Skeletal muscle satellite cell (primary cell): ENCODE measurements at regions not wholly inside any gene's neighbourhood (a gene's known extent, or its start where the extent isn't known, plus 50 kb on each side); places are given as distances from the start of the nearest gene placed in this dataset.

Experiments
- H3K27me3 ChIP-seq: 2 replicates; pipeline ENCODE4 v1.7.0; 2013; ENCODE audit warnings: low read length; ENCODE audit not compliant: control insufficient read depth, insufficient read depth
- H3K36me3 ChIP-seq: 2 replicates; pipeline ENCODE4 v1.7.0; 2013; ENCODE audit warnings: mild to moderate bottlenecking, control low read depth, low read length; ENCODE audit not compliant: insufficient read depth
- H3K4me1 ChIP-seq: 2 replicates; pipeline ENCODE4 v1.7.0; 2013; ENCODE audit warnings: low read length; ENCODE audit not compliant: control insufficient read depth, insufficient read depth
- H3K4me2 ChIP-seq: 2 replicates; pipeline ENCODE4 v1.7.0; 2013; ENCODE audit warnings: mild to moderate bottlenecking, low read length
- H3K4me3 ChIP-seq: 2 replicates; pipeline ENCODE4 v1.7.0; 2013; ENCODE audit warnings: low read length
- H3K9ac ChIP-seq: 2 replicates; pipeline ENCODE4 v1.7.0; 2013; ENCODE audit warnings: mild to moderate bottlenecking, low read depth, low read length, moderate library complexity
- H3K9me3 ChIP-seq: replicated peaks from 2 replicates; pipeline ENCODE4 v1.7.0; 2013; ENCODE audit warnings: mild to moderate bottlenecking, control low read depth, low read length

DNA sequence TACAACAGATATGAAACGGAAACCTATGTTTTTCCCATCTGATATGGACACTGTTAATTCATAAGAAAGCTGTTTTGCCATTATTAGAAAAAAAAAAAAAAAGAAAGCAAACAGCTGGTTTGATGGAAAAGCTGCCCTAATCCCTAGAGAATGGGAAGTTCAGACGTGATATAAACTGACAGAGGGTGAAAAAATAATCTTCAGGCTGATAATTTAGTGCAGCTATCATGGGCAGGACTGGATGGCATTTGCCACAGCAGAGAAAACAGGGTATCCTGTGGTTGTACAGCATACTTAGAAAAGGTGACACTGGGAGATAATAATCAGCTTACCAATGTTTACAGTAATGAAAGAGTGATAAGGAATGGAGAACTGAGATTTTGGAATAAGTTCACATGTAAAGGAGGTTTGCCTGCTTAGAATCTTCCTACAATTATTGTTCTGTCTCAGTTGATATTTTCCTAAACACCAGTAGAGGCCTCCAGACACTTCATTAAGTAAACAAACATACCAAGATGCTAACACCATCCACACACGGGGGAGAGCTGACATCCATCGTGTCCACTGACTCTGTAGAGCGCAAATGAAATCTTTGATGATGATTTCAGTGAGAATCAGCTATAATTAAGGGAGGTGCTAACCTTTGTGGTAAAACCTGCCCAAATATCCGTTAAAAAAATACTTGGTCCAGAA lies 211.6 kb upstream of the MMADHC start:
- Histone ChIP-seq H3K4me3 (no peak overlapping the region), H3K9me3 (no peaks in the 10 kb centered on the region), H3K4me1 (no peaks in the 10 kb centered on the region), H3K9ac (no peak overlapping the region), H3K27me3 (no peaks in the 10 kb centered on the region), H3K4me2 (no peak overlapping the region), H3K36me3 (no peaks in the 10 kb centered on the region)

DNA sequence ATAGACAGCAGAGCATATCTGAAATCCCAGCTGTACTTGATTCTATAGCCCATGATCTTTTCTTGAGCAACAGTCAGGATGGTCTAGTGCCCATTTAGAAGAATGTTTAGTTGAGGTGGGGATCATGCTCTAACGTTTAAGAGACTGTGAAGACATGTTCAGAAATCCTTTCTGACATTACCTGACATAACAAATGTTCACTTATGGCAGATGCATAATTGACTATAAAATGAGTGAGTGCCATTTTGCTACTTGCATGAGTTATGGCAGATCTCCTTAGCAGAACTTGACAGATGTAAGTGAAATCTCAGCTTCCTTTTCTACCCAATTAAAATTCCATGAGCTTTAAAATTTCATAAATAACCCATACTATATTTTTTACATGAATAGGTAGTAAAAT lies 209.5 kb upstream of the MMADHC start:
- H3K36me3 ChIP-seq: no peaks in the 10 kb centered on the region
- no peaks in the 10 kb centered on the region for H3K27me3 ChIP-seq
- H3K4me3 ChIP-seq: no peak overlapping the region
- H3K9ac ChIP-seq: no peak overlapping the region
- no peaks in the 10 kb centered on the region for H3K9me3 ChIP-seq
- no peak overlapping the region for H3K4me2 ChIP-seq
- no peaks in the 10 kb centered on the region for H3K4me1 ChIP-seq

DNA sequence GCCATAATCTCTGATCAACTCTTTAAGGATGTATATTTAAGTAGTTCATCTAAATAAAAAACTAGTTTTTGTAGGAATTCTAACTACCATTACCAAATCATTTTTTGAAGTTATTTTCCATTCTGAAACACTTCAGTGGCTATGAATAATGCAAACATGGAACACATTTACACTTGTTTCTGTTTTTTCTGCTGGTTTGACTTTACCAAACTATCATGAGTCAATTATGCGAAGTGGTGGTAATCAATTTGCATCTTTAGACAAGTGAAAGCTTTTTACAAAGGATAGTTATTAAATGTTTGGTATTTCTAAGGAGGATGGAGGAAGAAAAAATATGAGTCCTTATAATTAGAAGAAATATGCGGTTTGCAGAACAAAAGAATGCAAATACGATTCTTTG lies 202.0 kb upstream of the MMADHC start:
- Histone ChIP-seq H3K4me2 (no peak overlapping the region), H3K9ac (no peak overlapping the region), H3K4me1 (peaks cover 5% of the 10 kb centered on the region), H3K4me3 (no peak overlapping the region), H3K27me3 (no peaks in the 10 kb centered on the region), H3K9me3 (no peaks in the 10 kb centered on the region), H3K36me3 (no peaks in the 10 kb centered on the region)

DNA sequence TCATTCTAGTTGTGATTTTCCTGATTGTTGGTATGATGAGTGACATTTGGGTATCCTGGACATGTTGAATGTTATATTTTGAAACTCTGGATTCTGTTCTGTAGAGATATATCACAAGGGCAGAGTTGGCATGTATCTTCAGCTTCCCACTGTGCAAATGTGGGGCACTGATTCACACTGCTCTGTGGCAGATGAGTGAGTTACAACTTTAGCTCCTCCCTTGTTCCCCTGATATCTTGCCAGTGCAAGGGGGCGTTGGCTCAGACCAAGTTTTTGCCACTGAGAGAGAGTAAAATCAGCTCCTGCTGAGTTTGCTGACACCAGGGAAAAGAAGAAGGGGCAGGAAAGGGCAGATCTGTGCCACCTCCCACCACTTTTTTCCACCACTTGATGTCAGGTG lies 199.6 kb upstream of the MMADHC start:
- H3K4me2 ChIP-seq: no peak overlapping the region
- H3K4me3 ChIP-seq: no peak overlapping the region
- no peaks in the 10 kb centered on the region for H3K9me3 ChIP-seq
- peaks cover 5% of the 10 kb centered on the region for H3K4me1 ChIP-seq
- no peak overlapping the region for H3K9ac ChIP-seq
- no peaks in the 10 kb centered on the region for H3K36me3 ChIP-seq
- no peaks in the 10 kb centered on the region for H3K27me3 ChIP-seq

DNA sequence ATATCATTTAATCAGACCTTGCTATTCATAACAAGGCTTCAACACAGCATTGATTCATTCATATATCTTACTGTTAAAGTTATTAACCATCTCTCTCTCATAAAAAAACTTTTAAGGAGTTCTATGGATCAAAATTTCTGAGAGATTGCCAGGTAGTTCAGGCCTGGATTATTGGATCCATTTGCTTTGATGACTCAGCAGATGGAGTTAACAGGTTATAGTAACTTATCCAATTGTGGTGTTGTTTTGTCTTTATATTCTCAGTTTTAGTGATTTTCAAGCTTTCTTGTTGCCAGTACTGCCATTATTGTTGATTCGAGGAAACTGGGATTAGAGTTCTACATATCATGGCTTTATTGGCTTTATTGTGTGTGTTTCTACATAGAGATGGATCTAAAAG lies 195.7 kb upstream of the MMADHC start:
- Histone ChIP-seq H3K9me3 (no peaks in the 10 kb centered on the region), H3K4me2 (no peak overlapping the region)

DNA sequence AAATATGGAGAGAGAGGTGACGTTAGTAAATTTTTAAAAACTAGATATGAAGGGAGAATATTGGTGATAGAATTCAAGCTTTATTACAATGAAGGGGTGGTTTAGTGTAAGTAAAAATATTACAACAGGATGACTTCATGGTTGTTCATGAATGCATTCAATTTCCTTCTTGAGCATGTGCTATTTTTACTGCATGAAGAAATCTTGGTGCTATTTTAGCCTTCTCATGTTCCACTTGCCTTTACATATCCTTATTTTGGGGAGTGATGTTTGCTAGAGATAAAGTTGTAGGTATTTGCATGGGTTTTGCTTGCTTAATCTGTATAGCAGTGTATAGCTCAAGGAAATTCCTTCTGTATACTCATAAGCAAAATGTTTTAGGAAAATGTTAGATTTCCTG lies 195.0 kb upstream of the MMADHC start:
- no peak overlapping the region for H3K9ac ChIP-seq
- H3K9me3 ChIP-seq: no peaks in the 10 kb centered on the region
- peaks cover 5% of the 10 kb centered on the region for H3K4me1 ChIP-seq
- no peaks in the 10 kb centered on the region for H3K36me3 ChIP-seq
- H3K4me3 ChIP-seq: no peak overlapping the region
- H3K27me3 ChIP-seq: no peaks in the 10 kb centered on the region
- H3K4me2 ChIP-seq: no peak overlapping the region

More for the DNA sequence above, 195.7 kb upstream of the MMADHC start:
- Histone ChIP-seq H3K4me1 (peaks cover 5% of the 10 kb centered on the region), H3K4me3 (no peak overlapping the region), H3K36me3 (no peaks in the 10 kb centered on the region), H3K9ac (no peak overlapping the region), H3K27me3 (no peaks in the 10 kb centered on the region)

DNA sequence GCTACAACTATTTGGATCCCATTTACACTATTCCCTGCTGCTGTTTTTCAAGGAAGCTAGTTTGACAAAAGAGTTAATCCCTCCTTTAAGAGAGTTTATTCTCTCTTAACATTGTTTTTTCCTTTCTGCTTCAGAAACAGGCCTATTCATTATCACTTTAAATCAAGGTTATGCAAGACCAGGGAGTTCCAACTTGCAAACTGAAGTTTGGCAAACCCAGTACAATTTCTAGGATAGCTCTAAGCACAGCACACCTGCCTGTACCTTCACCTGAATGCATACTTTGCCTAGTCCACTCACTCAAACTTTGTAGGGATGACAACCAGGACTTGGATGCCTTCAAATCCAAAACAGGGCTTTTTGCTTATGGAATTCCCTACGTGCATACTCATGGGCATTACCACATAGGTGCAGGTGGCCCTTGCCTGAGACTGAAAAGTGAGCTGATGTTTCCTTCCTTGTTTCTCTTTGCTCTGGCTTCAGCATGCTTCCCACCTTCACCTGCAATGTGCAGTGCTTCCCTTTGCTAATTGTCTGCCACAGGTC lies 193.8 kb upstream of the MMADHC start:
- no peaks in the 10 kb centered on the region for H3K36me3 ChIP-seq
- H3K27me3 ChIP-seq: no peaks in the 10 kb centered on the region
- no peak overlapping the region for H3K4me2 ChIP-seq
- H3K4me1 ChIP-seq: no peaks in the 10 kb centered on the region
- H3K4me3 ChIP-seq: no peak overlapping the region
- H3K9me3 ChIP-seq: no peaks in the 10 kb centered on the region
- no peak overlapping the region for H3K9ac ChIP-seq

DNA sequence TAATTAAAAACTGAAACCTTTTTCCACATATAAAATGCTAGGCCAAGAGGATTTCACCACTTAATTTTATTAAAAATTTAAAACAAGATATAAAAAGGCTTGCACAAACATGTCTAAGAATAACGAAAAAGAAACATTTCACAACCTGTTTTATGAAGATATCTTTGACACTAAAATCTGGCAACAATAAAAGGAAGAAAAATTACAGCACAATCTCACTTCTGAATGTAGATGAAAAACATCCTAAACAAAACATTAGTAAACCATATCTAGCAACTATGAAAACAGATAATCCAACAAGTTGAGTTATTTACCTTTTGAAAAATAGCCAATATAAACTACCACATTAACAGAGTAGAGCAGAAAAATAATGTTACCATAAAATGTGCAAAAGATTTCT lies 185.4 kb upstream of the MMADHC start:
- no peak overlapping the region for H3K4me3 ChIP-seq
- H3K4me1 ChIP-seq: peaks cover 32% of the 10 kb centered on the region
- H3K9me3 ChIP-seq: no peaks in the 10 kb centered on the region
- H3K27me3 ChIP-seq: no peaks in the 10 kb centered on the region
- no peaks in the 10 kb centered on the region for H3K36me3 ChIP-seq
- no peak overlapping the region for H3K9ac ChIP-seq
- H3K4me2 ChIP-seq: no peak overlapping the region

DNA sequence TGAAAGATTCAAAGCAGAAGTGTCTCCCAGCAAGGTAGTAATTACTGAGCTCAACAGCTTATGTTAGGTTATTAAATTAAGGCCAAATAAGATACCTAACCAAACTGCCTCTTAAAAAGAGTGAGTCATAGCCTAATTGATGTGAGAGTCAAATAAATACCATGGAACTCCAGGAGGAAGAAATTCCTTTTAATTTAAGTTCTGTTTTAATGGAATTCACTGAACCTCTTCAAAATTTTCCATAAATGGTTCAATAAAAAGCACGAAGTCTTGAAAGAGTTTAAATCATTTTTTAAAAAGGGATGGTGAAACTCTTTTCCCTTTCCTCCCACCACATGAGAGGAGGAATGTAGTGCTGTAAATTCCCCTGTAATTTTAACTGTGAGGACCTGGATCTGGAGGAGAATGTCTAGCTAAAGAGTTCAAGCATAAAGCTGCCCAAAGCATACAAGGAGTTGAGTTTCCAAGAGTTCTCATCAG lies 180.8 kb upstream of the MMADHC start:
- Histone ChIP-seq H3K4me1 (peaks cover 44% of the 10 kb centered on the region), H3K4me2 (peak overlapping the region; percentile 63), H3K36me3 (no peaks in the 10 kb centered on the region), H3K27me3 (no peaks in the 10 kb centered on the region), H3K9ac (peak overlapping the region; percentile 68), H3K9me3 (no peaks in the 10 kb centered on the region), H3K4me3 (no peak overlapping the region)

DNA sequence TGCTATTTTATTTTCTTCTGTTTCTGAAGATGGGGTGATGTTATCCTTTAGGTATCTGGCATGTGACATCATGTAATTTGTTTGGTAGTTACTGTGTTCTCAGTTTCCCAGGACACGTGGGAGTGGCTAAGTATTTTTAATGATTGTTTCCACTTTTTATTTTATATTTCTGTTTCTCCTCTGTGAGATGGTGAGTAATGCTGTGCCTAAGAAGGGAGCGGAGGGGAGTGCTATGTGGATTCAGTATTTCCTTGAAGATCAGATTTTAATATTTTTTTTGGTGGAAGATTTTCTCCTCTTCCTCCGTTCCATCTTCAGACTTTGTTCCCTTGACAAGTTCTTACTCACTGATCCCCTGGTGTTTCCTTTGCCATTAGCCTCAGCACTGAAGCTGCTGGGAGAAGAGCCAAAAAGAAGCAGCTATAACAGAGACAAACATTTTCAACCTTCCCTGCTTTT lies 180.0 kb upstream of the MMADHC start:
- H3K4me2 ChIP-seq: peak overlapping the region; percentile 63

DNA sequence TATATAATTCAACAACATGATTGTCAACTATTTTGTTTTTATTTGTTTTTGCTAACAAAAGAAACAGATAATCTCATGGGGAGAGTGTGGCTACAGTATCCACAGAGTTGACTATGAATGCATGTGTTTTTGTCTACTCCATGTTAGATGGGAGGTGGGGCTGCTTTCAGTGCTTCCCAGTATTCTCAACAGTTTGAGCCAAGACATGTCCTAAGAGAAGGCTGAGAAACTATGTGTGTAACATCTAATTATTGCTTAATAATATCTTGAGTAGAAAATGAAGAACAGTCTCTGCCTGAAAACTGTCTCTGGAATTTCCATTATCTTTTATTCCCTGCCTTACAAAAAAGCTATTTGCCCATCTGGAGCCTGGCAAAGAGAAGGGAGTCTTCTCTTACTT lies 178.8 kb upstream of the MMADHC start:
- no peak overlapping the region for H3K9ac ChIP-seq
- no peaks in the 10 kb centered on the region for H3K36me3 ChIP-seq
- no peaks in the 10 kb centered on the region for H3K27me3 ChIP-seq
- H3K4me2 ChIP-seq: no peak overlapping the region
- H3K4me3 ChIP-seq: no peak overlapping the region
- no peaks in the 10 kb centered on the region for H3K9me3 ChIP-seq
- peaks cover 37% of the 10 kb centered on the region for H3K4me1 ChIP-seq

More for the DNA sequence above, 180.0 kb upstream of the MMADHC start:
- H3K4me3 ChIP-seq: peak overlapping the region; percentile 11
- H3K27me3 ChIP-seq: no peaks in the 10 kb centered on the region
- H3K9me3 ChIP-seq: no peaks in the 10 kb centered on the region
- no peaks in the 10 kb centered on the region for H3K36me3 ChIP-seq
- H3K9ac ChIP-seq: peak overlapping the region; percentile 68
- peaks cover 37% of the 10 kb centered on the region for H3K4me1 ChIP-seq

DNA sequence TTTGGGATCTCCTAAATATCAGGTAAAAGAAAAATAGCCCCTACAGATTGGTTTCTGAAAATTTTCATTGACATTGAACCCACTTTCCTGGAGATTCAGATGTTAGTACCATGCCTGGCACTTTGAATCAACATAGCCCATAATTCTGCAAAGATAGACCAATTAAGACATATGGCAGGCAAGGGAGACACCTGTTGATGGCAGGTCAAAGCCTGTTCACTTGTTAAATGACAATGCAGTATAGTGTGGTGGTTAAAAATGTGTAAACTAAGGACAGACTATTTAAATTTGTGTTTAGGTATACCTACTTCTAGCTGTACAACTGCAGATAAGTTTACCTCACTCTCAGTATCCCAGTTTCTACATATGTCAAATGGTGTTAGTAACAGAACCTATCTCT lies 178.1 kb upstream of the MMADHC start:
- Histone ChIP-seq H3K4me2 (no peak overlapping the region), H3K4me3 (no peak overlapping the region), H3K27me3 (no peaks in the 10 kb centered on the region), H3K9ac (no peak overlapping the region), H3K4me1 (peaks cover 33% of the 10 kb centered on the region), H3K36me3 (no peaks in the 10 kb centered on the region), H3K9me3 (no peaks in the 10 kb centered on the region)
